Inferior parietal cortex (tissue), 1 donor: ENCODE measurements at regions not wholly inside any gene's neighbourhood (a gene's known extent, or its start where the extent isn't known, plus 50 kb on each side); places are given as distances from the start of the nearest gene placed in this dataset.
"Not testable (repeated sequence)": the region's sequence is repeated elsewhere in the genome, so short reads cannot be mapped to it uniquely, and the experiment has no call there.

Source experiments
- DNase-seq: peaks from one replicate; pipeline ENCODE4 v3.0.0-alpha.2; 2016; ENCODE audit errors: extremely low spot score

DNA sequence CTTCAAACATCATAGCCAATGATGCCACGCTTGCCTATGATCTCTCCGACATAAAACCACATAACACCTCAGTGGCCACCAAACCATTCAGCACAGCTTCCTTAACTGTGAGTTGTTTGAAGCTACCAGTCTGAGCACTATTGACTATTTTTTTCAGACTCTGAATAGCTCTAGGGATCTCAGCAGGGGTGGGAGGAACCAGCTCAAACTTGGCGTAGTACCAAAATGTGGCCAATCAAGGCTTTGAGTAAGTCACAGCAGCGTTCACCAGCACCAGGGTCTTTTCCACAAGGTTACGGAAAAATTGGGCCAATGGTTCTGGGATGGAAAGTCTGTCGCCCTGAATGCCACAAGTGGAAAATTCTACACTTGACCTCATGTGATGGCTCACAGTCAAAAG is 70.6 kb downstream of the SMPDL3A start:
- DNase-seq: no peak

DNA sequence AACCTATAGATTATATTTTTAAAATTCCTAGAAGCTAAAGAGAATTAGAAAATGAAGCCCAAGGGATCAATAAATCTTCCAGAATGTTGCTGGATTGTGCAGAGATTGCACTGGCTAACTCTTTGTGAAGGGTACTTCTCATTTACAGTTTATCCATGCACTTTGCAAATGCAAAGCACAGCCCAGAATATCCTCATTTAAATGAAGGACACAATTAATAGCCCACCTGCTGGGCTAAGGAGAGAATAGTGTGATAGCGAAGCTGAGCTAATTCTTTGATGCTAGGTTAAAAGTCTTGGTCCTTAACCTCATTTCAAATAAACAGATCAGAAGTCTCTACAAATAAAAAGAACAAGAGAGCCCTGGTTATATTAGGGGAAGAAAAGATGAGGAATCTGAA is 72.5 kb downstream of the SMPDL3A start:
- no peak for DNase-seq

DNA sequence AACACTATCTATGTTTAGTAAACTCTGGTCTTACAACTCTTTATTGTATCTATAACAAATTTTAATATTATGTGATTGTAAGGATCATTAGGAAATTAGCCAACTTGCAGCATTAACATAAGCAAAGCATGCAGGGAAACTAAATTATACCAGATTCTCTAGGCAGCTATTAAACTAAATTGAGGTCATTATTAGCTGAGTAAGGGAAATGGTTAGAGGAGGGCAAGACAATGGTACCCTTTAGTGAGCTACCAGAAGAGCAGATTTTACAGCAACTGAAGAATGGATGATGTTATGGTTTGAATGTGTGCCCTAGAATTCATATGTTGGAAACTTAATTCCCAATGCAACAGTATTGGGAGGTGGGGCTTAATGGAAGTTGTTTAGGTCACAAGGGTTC is 79.1 kb downstream of the SMPDL3A start:
- DNase-seq: no peak

DNA sequence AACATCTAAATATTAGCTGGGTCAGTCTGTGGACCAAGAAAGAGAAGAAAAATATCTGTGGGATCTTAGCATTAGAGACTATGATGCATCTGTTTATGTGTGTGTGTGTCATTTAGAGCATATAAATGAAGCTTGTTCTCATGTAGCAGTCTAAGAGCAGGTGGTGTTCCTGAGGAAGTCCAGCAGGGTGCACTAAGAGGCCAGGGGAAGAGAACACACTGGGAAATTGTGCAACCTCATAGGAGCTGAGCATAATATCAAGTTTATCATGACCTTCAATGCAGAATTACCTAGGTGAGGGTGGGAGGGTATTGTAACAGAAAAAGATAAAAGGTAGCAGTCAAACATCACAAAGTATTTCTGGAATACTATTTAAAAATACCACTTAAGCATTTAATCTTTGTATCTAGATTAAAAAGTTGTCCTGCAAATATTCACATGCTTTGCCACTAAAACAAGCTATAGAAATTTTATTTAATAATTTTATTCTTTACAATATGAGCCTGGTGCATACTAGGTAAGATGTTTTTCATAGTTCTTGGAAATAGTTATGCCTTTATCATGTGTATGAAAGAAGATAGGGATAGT is 80.5 kb downstream of the SMPDL3A start:
- DNase-seq: peak; percentile 56

DNA sequence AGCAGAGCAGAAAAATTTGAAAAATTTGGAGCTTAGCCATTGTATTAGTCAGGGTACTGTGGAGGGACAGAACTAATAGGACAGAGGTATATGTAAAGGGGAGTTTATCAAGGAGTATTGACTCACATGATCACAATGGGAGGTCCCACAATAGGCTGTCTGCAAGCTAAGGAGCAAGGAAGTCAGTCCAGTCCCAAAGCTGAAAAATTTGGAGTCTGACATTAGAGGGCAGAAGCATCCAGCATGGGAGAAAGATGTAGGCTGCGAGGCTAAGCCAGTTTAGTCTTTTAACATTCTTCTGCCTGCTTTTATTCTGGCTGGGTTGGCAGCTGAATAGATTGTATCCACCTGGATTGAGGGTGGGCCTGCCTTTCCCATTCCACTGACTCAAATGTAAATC is 82.0 kb downstream of the SMPDL3A start:
- DNase-seq: no peak

DNA sequence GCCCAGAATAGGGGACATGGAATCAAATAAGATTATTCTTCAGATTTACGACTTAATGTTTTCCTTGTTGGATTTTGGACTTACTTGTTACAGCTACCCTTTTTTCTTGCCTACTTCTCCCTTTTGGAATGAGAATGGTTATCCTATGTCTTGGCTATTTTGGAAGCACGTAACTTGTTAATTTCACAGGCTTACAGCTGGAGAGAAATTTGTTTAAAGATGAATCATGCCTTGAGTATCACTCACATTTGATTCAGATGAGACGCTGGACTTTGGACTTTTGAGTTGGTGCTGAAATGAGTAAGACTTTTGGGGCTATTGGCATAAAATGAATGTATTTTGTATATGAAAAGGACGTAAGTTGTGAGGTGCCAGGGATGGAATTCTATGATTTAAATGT is 83.3 kb downstream of the SMPDL3A start:
- DNase-seq: no peak

DNA sequence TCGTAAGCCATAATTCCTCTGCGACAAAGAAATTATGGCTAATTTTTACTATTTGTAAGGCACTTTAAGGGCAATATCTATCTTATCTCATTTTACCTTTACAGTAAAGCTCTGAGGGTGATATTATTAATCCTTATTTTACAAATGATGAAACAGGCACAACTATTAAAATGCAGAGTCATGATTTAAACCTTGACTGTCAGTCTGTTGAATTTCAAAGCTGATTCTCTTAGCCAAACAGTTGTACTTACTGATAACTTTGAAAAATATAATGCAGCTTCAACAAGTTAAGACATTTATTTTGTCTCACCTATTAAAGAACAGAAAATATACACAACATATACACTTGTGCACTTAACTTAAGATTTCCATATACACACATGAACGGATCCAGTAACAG is 88.2 kb downstream of the SMPDL3A start:
- DNase-seq: no peak

DNA sequence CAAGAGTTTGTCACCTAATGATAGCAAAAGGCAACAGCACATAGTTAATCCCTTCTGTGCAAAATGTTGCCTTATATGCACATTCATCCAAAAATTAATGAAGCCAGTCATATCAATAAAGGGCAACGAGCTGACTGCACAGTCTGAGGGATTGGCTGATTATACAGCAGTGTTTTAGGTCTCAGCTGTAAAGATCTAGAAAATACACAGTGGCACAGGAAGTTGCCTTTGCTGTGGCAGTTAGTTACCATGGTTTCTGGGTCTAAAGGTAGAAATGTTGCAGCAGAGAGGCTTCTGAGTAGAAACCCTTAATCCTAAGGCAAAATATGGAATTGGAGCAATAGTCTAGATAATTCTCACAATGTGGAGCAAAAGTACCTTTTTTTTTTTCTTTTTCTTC is 89.7 kb downstream of the SMPDL3A start:
- DNase-seq: no peak

DNA sequence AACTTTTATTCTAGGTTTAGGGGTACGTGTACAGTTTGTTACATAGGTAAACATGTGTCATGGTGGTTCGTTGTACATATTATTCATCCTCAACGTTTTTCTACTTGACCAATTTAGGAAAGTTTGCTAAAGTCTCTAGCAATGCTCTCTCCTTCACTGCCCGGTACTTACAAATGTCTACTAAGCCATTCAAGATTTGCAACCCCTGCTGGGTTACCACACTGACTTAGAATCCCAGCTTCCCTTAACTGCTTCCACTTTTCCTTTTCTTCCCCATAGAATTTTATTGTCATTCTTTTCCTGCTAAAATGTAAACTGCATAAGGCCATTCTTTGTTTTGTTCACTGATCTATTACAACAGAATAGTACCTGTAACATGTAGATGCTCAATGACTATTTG is 97.4 kb downstream of the SMPDL3A start:
- no peak for DNase-seq

DNA sequence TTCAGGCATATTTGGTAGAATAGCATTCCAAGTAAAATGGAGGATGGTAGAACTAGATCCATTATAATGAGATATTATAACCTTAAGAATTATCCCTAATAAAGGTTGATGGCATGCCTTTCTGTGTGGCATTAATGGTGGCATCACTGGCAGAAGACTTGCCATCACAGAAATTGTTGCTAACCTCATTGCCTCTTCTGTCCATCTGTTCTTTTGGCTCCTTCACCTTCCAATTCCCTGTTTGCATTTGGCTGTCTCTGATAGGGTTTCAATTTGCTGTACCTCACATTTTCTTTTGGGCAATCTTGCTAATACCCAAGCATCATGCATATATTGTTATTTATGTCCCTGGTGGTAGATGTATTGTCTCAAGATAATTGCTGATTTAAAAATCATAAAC is 98.9 kb downstream of the SMPDL3A start:
- no peak for DNase-seq

DNA sequence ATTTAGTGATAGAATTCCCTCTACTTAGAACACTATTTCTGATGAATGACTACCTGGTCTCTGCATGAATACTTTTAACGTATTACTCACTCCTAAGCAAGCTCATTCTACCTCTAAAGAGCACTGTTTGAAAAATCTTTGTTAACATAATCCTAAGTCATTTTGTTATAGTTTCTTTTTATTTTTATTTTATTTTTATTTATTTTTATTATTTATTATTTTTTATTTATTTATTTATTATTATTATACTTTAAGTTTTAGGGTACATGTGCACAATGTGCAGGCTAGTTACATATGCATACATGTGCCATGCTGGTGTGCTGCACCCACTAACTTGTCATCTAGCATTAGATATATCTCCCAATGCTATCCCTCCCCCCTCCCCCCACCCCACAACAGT is 99.6 kb downstream of the SMPDL3A start:
- DNase-seq: not testable (repeated sequence)

DNA sequence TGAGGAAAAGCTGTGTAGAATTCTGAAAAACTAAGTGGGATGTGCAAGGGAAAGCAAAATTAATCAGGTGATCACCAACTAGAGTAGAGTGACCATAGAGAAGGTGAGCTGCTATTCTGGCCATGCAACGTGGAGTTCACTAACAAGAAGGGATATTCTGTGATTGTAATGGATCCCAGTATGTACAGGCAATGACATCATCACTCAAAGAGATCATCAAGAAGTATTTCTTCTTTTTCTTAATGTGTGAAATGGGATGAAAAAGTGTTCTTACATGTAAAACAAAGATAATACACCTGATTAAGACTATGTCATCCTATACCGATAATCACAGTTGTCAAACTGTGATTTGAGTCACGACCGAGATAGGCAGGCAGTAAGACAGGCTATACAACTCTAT is 101.2 kb downstream of the SMPDL3A start:
- no peak for DNase-seq

DNA sequence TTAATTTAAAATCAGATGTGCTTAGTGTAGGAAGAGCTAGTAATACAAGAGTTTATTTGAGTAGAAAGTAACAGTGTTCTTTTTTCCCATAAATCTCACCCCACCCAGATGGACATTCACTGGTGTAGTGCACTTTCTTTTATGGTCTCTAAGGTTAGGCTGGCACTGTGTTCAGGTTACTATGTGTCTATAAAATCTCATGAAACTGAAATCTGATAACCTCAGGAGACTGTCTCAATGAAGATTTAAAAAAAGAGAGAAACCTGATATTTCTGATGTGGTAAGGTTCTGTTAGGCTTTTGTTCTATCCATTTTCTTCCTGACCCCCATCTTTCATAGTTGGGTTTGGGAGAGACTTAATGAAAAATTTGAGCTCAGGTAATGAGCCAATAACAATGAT is 101.2 kb upstream of the CLVS2 start:
- no peak for DNase-seq

DNA sequence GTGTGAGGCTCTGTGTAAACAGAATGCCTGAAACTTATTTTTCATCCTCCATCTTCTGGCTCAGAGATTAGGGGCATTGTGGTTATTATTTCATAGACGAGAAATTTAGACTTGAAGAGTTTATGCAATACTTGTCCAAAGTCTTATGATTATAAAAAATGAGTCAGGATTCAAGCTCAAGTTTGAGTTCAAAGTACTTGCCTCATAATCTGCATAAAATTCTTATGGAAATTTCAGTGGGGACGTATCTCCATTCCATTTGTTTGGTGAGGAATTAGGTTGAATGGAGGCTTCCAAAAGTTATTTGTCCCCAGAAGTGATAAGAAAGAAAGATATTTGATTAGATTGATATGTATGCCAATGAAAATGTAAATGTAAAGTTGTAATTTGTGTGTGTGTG is 93.7 kb upstream of the CLVS2 start:
- DNase-seq: no peak

DNA sequence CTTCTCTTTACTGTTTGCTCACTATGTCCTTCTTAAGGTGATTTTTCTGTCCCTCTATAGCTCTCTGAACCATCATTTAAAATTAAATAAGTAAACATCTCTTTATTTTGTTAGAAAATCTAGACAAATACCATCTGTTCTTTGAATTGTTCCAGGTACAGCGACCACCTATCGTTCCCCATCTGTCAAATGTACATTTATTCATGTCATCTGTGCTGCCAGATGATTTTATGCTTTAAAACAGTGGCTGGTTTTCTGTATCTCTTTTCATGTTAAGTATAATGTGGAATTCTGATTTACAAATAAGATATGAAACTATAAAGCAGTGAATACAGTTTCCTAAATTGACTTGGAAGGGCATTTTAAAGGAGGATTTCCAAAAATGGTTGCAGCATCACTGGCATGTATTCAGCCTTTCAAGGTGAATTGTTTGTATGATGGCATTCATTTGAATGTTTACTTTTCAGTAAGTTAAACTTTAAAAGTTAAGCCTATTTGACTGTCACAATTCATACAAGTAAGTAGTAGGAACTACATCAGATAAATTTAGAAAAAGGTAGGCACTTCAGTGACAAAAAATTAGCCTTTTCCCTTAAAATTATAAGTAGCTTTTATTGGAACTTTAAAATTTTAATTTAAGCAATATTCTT is 92.6 kb upstream of the CLVS2 start:
- no peak for DNase-seq

DNA sequence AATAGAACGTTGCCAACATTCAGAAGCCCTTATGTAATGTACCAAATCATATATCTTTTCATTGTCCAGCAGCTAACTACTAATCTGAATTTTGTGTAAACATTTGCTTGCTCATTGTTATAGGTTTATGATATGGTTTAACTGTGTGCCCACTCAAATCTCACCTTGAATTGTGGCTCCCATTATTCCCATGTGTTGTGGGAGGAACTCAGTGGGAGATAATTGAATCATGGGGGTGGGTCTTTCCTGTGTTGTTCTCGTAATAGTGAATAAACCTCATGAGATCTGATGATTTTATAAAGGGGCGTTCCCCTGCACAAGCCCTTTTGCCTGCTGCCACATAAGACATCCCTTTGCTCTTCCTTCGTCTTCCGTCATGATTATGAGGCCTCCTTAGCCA is 91.9 kb upstream of the CLVS2 start:
- DNase-seq: no peak

DNA sequence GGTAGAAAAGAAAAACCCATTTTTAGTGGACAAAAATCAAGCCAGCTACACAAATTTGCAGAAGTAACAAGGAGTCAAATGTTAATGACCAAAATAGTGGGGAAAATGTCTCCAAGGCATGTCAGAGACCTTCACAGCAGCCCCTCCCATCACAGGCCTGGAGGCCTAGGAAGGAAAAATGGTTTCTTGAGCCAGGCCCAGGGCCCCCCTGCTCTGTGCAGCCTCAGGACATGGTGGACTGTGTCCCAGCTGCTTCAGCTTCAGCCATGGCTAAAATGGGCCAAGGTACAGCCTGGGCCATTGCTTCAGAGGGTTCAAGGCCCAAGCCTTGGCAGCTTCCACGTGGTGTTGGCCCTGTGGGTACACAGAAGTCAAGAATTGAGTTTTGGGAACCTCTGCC is 82.5 kb upstream of the CLVS2 start:
- no peak for DNase-seq

DNA sequence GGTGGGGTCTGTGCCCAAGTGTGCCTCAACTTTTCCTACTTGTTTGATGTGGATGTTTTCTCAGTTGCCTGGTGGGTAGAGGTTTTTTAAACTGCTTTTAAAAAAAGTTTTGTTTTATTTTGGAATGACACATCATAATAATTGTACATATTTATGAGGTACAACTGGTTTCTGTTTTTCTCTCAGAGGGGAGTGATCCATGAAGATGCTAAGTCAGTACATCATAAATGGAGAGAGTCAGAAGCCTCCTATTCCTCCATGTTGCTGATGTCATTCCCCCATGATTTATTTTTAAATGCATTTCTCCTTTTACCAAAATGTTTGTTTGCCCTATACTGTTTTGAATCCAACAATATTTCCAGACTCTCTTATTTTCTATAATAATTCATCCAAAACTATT is 77.3 kb upstream of the CLVS2 start:
- DNase-seq: no peak

DNA sequence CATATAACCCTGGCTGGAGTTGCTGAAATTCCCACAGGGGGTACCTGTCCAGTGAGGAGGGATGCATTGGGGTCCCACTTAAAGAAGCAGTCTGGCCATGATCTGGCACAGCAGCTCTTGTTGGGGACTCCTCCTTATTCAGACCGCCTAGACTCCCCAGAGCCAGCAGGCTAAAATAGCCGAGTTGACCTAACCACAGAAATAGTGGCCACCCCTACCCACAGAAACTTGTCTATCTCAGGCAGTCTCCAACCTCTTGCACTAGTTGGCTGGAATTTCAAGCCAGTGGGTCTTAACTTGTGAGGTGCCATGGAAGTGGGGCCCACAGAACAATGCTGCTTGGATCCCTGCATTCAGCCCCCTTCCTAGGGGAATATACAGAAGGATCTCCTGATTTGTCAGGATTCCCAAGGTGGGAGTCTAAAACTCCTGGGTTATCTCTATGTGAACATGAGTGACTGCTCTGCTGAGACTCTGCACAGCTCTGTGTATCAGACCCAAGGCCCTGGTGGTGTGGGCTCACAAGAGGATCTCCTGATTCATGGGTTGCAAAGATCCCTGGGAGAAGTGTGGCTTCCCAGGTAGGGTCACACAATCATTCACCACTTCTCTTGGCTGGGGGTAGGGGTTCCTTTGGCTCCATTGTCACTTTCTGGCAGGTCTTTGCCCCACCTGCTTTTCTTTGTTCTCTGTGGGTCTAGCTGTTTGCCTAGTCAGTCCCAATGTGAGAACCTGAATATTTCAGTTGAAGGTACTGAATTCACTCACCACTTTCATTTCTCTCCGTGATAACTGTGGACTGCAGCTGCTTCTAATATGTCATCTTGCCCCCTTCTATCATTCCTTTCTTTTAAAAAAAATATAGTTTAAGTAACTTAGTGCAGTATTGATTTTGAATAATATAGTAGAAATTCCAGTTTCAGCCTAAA is 65.5 kb upstream of the CLVS2 start:
- DNase-seq: no peak

DNA sequence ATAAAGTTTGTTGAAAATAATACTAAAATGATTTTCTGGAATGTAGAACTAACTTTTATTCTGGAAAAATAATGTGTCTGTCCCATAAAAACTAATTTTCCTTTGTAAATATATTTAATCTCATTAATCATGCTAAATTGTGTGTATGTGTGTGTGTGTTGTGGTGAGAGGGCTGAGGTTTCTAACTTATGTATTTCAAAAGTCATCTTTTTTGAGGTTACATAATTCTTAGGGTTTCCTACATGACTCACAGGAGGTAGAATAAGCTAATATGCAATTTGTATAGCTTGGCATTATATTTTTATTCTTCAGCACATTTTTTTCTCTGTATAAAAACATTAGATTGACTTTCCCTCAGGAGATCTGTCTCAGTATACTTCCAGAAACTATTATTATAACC is 64.1 kb upstream of the CLVS2 start:
- no peak for DNase-seq

DNA sequence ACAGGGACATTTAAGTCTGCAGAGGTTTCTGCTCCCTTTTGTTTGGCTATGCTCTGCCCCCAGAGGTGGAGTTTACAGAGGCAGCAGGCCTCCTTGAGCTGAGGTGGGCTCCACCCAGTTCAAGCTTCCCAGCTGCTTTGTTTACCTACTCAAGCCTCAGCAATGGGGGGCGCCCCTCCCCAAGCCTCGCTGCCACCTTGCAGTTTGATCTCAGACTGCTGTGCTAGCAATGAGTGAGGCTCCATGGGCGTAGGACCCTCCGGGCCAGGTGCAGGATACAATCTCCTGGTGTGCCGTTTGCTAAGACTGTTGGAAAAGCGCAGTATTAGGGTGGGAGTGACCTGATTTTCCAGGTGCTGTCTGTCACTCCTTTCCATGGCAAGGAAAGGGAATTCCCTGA is 51.1 kb upstream of the CLVS2 start:
- not testable (repeated sequence) for DNase-seq
